ENCODE measurements at regions not wholly inside any gene's neighbourhood (a gene's known extent, or its start where the extent isn't known, plus 50 kb on each side); places are given as distances from the start of the nearest gene placed in this dataset.

GRCh38 chr18:46332286-46332801 lies 228.2 kb downstream of the HAUS1 start:
- TF ChIP-seq POLR2A (IDR thresholded peaks at IDR 0.05), result no peak
- no peak for TF ChIP-seq CTCF (IDR thresholded peaks at IDR 0.05 in 4 of 5, conservative IDR thresholded peaks at IDR 0.05 in 1 of 5)
